IPS-18c (cell line): ENCODE measurements at regions not wholly inside any gene's neighbourhood (a gene's known extent, or its start where the extent isn't known, plus 50 kb on each side); places are given as distances from the start of the nearest gene placed in this dataset.

Source experiments
- H3K4me3 ChIP-seq: 2 replicates; pipeline ENCODE4 v1.7.0; 2013; ENCODE audit warnings: low read depth, mild to moderate bottlenecking, low read length, moderate library complexity; ENCODE audit not compliant: insufficient read depth
- H3K9me3 ChIP-seq: one replicate; pipeline ENCODE4 v1.6.1; 2013; ENCODE audit warnings: mild to moderate bottlenecking, low read length, moderate library complexity; ENCODE audit not compliant: control insufficient read depth, insufficient read depth

- Histone ChIP-seq H3K9me3 (no peaks in the 10 kb centered on the region), H3K4me3 (no peak overlapping the region)
These were observed 168.6 kb upstream of the ZMIZ1 start for GRCh38 chr10:78899996-78900714.

GRCh38 chr10:78900715-78901430 lies 167.9 kb upstream of the ZMIZ1 start:
- Histone ChIP-seq H3K4me3 (no peak overlapping the region), H3K9me3 (no peaks in the 10 kb centered on the region)

- Histone ChIP-seq H3K4me3 (no peak overlapping the region), H3K9me3 (no peaks in the 10 kb centered on the region)
These were observed 167.1 kb upstream of the ZMIZ1 start for GRCh38 chr10:78901694-78902093.

- Histone ChIP-seq H3K4me3 (no peak overlapping the region), H3K9me3 (no peaks in the 10 kb centered on the region)
These were observed 166.0 kb upstream of the ZMIZ1 start for GRCh38 chr10:78902815-78903214.

GRCh38 chr10:78903341-78903940 lies 165.3 kb upstream of the ZMIZ1 start:
- H3K9me3 ChIP-seq = no peaks in the 10 kb centered on the region
- H3K4me3 ChIP-seq = no peak overlapping the region

GRCh38 chr10:78904196-78904595 lies 164.6 kb upstream of the ZMIZ1 start:
- H3K4me3 ChIP-seq = no peak overlapping the region

GRCh38 chr10:78905015-78905956 lies 163.5 kb upstream of the ZMIZ1 start:
- Histone ChIP-seq H3K4me3 (no peak overlapping the region), H3K9me3 (no peaks in the 10 kb centered on the region)

More at GRCh38 chr10:78904196-78904595, 164.6 kb upstream of the ZMIZ1 start:
- H3K9me3 ChIP-seq = no peaks in the 10 kb centered on the region

- H3K9me3 ChIP-seq = no peaks in the 10 kb centered on the region
- H3K4me3 ChIP-seq = no peak overlapping the region
These were observed 162.8 kb upstream of the ZMIZ1 start for GRCh38 chr10:78905957-78906308.

GRCh38 chr10:78906734-78907390 lies 161.9 kb upstream of the ZMIZ1 start:
- H3K9me3 ChIP-seq = no peaks in the 10 kb centered on the region
- H3K4me3 ChIP-seq = no peak overlapping the region

- H3K4me3 ChIP-seq = no peak overlapping the region
- no peaks in the 10 kb centered on the region for H3K9me3 ChIP-seq
These were observed 161.1 kb upstream of the ZMIZ1 start for GRCh38 chr10:78907551-78908211.

GRCh38 chr10:78909221-78909620 lies 159.5 kb upstream of the ZMIZ1 start:
- Histone ChIP-seq H3K4me3 (no peak overlapping the region), H3K9me3 (no peaks in the 10 kb centered on the region)

- no peak overlapping the region for H3K4me3 ChIP-seq
- no peaks in the 10 kb centered on the region for H3K9me3 ChIP-seq
These were observed 158.7 kb upstream of the ZMIZ1 start for GRCh38 chr10:78910021-78910420.

- Histone ChIP-seq H3K9me3 (no peaks in the 10 kb centered on the region), H3K4me3 (no peak overlapping the region)
These were observed 158.3 kb upstream of the ZMIZ1 start for GRCh38 chr10:78910476-78910875.

- no peaks in the 10 kb centered on the region for H3K9me3 ChIP-seq
These were observed 157.9 kb upstream of the ZMIZ1 start for GRCh38 chr10:78910886-78911285.

GRCh38 chr10:78911533-78912340 lies 157.0 kb upstream of the ZMIZ1 start:
- Histone ChIP-seq H3K9me3 (no peaks in the 10 kb centered on the region), H3K4me3 (no peak overlapping the region)

More at GRCh38 chr10:78910886-78911285, 157.9 kb upstream of the ZMIZ1 start:
- H3K4me3 ChIP-seq = no peak overlapping the region
